Ovary (tissue), 7 donors: ENCODE measurements at regions not wholly inside any gene's neighbourhood (a gene's known extent, or its start where the extent isn't known, plus 50 kb on each side); places are given as distances from the start of the nearest gene placed in this dataset.

Source experiments
- DNase-seq, 5 donors: peaks; one replicate each; pipeline ENCODE4 v3.0.0-alpha.2; 2019 to 2020
- H3K27ac ChIP-seq, 2 donors: fragments of 200-600 bp; one replicate each; pipeline versions ENCODE4 v1.5.1 to v1.8.0; 2019 to 2022
- H3K27me3 ChIP-seq: fragments of 200-600 bp; one replicate; pipeline ENCODE4 v1.8.0; 2022
- H3K36me3 ChIP-seq: fragments of 200-600 bp; sonication (generic); one replicate; pipeline ENCODE4 v1.5.1; 2019
- H3K4me1 ChIP-seq: one replicate; pipeline ENCODE4 v1.8.1; 2013; ENCODE audit warnings: mild to moderate bottlenecking, moderate library complexity; ENCODE audit not compliant: insufficient read depth
- H3K4me3 ChIP-seq: fragments of 200-600 bp; sonication (generic); one replicate; pipeline ENCODE4 v1.5.1; 2017
- H3K9me3 ChIP-seq, 2 donors: fragments of 200-600 bp in 1 of 2; sonication (generic) in 1 of 2; one replicate each; pipeline versions ENCODE4 v1.5.1 to v1.8.1; 2013 to 2019; ENCODE audit warnings: mild to moderate bottlenecking in 1 of 2, moderate library complexity in 1 of 2
- CTCF ChIP-seq, 3 donors: fragments of 450-650 bp in 2 of 3; fragments of 200-600 bp in 1 of 3; IDR thresholded peaks; one replicate each; pipeline versions ENCODE4 v1.5.1 to v1.8.0; 2016 to 2022; ENCODE audit warnings: antibody characterized with exemption in 3 of 3, mild to moderate bottlenecking in 1 of 3
- EP300 ChIP-seq: sonication (generic); formaldehyde crosslinking; IDR thresholded peaks from one replicate; pipeline ENCODE4 v1.6.1; 2017; ENCODE audit warnings: antibody characterized with exemption
- POLR2A ChIP-seq: fragments of 450-650 bp; IDR thresholded peaks from one replicate; pipeline ENCODE4 v1.6.1; 2017; ENCODE audit warnings: antibody characterized with exemption, mild to moderate bottlenecking, moderate library complexity
- WGBS, 3 donors: extraction: QIAGEN DNeasy Blood & Tissue Kit in 1 of 3; methylation state at CpG; one replicate each; pipeline versions ENCODE4 v1.1.5 to v1.1.7; 2013 to 2017; 5-methylcytosine and 5-hydroxymethylcytosine counted together
- intact Hi-C, 4 donors: fragments of 100-400 bp; cut with DNase I; formaldehyde crosslinking; loops; one replicate each; pipeline versions ENCODE4 v1.11.0 to v1.15.1; 2022 to 2023
- donor health status: DM: no; HTN: no; CAD: no; lungs with moderate emphysema.
- donor health status: DM: no; HTN: no; CAD: no.
- donor health status: Bipolar disorder and iron deficiency.
- donor health status: DM: no; HTN: no; CAD: no.
- donor health status: DM: yes; HTN: yes; CAD: no.

DNA sequence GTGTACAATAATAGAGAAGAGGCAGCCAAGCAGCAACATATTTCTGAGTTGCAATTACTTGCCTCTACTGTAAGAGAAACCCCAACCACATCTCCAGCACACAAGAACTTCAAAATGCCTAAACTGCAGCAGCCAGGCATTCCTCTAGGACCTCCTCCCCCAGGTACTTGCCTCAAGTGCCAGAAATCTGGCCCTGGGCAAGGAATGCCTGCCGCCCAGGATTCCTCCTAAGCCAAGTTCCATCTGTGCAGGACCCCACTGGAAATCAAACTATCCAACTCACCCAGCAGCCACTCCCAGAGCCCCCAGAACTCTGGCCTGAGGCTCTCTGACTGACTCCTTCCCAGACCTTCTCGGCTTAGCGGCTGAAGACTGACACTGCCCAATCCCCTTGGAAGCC lies 336.8 kb upstream of the RGMB start:
- Histone ChIP-seq H3K9me3 (no peaks in the 10 kb centered on the region), H3K27ac (no peak overlapping the region), H3K4me3 (no peak overlapping the region), H3K36me3 (no peaks in the 10 kb centered on the region), H3K4me1 (no peaks in the 10 kb centered on the region), H3K27me3 (no peaks in the 10 kb centered on the region)
- TF ChIP-seq EP300 (no peak), CTCF (IDR thresholded peaks at IDR 0.05) (no peak), POLR2A (no peak)
- intact Hi-C loops = no loop called here
- DNase-seq = no peak
- WGBS, 3 donors = 71 to 76% (median 76%) methylated on average over 3 of the region's 3 CpGs

GRCh38 chr5:98442448-98442847 lies 331.0 kb upstream of the RGMB start:
- TF ChIP-seq CTCF (IDR thresholded peaks at IDR 0.05) (no peak), EP300 (no peak), POLR2A (no peak)
- H3K4me3 ChIP-seq = no peak overlapping the region
- no peak overlapping the region for H3K27ac ChIP-seq
- no peaks in the 10 kb centered on the region for H3K36me3 ChIP-seq
- DNase-seq = no peak
- H3K9me3 ChIP-seq = no peaks in the 10 kb centered on the region
- intact Hi-C loops = no loop called here
- no peaks in the 10 kb centered on the region for H3K4me1 ChIP-seq
- H3K27me3 ChIP-seq = no peaks in the 10 kb centered on the region
- 71 to 81% (median 77%) methylated on average over 1 of the region's 1 CpG for WGBS, 3 donors

- Histone ChIP-seq H3K27ac (no peak overlapping the region), H3K36me3 (no peaks in the 10 kb centered on the region), H3K4me3 (no peak overlapping the region), H3K27me3 (no peaks in the 10 kb centered on the region), H3K9me3 (no peaks in the 10 kb centered on the region), H3K4me1 (no peaks in the 10 kb centered on the region)
- 59 to 65% (median 60%) methylated on average over 1 of the region's 1 CpG for WGBS, 3 donors
- intact Hi-C loops = no loop called here
- no peak for DNase-seq
- TF ChIP-seq CTCF (IDR thresholded peaks at IDR 0.05) = no peak
- TF ChIP-seq EP300 = no peak
- no peak for TF ChIP-seq POLR2A
Observed at GRCh38 chr5:98443881-98444280, 329.6 kb upstream of the RGMB start.

GRCh38 chr5:98453296-98453695 lies 320.2 kb upstream of the RGMB start:
- Histone ChIP-seq H3K4me3 (no peak overlapping the region), H3K27ac (no peak overlapping the region), H3K4me1 (no peaks in the 10 kb centered on the region), H3K9me3 (no peaks in the 10 kb centered on the region), H3K27me3 (no peaks in the 10 kb centered on the region), H3K36me3 (no peaks in the 10 kb centered on the region)
- intact Hi-C loops = no loop called here
- TF ChIP-seq POLR2A (no peak), CTCF (IDR thresholded peaks at IDR 0.05) (no peak), EP300 (no peak)
- DNase-seq = no peak
- WGBS, 3 donors = 65 to 69% (median 68%) methylated on average over 1 of the region's 1 CpG

GRCh38 chr5:98454407-98454806 lies 319.1 kb upstream of the RGMB start:
- no peaks in the 10 kb centered on the region for H3K36me3 ChIP-seq
- H3K9me3 ChIP-seq = no peaks in the 10 kb centered on the region
- no peaks in the 10 kb centered on the region for H3K4me1 ChIP-seq
- H3K27me3 ChIP-seq = no peaks in the 10 kb centered on the region
- no peak for TF ChIP-seq CTCF (IDR thresholded peaks at IDR 0.05)
- TF ChIP-seq POLR2A = no peak
- TF ChIP-seq EP300 = no peak
- H3K4me3 ChIP-seq = no peak overlapping the region
- intact Hi-C loops = no loop called here
- 76 to 82% (median 80%) methylated on average over 1 of the region's 1 CpG for whole genome bisulfite sequencing, 3 donors
- no peak overlapping the region for H3K27ac ChIP-seq
- DNase-seq = no peak
